ENCODE measurements at regions not wholly inside any gene's neighbourhood (a gene's known extent, or its start where the extent isn't known, plus 50 kb on each side); places are given as distances from the start of the nearest gene placed in this dataset.

- TF ChIP-seq CTCF (IDR thresholded peaks at IDR 0.05) (no peak), EZH2 (IDR thresholded peaks at IDR 0.05) (no peak)
Observed at GRCh38 chr5:125262782-125263181, 516.3 kb upstream of the ZNF608 start.
